GM19395 (cell line): ENCODE measurements at regions not wholly inside any gene's neighbourhood (a gene's known extent, or its start where the extent isn't known, plus 50 kb on each side); places are given as distances from the start of the nearest gene placed in this dataset.

Experiments
- ATAC-seq: cut with Tn5 transposase; IDR thresholded peaks from one replicate; pipeline ENCODE4 v1.9.1; 2021; ENCODE audit warnings: mild to moderate bottlenecking, moderate library complexity; ENCODE audit not compliant: unreplicated experiment

- ATAC-seq: no peak
Observed at GRCh38 chr6:9627916-9628315, 787.0 kb downstream of the TFAP2A start.

GRCh38 chr6:9623985-9624384 is 790.9 kb downstream of the TFAP2A start:
- ATAC-seq: no peak

GRCh38 chr6:9623228-9623832 is 791.5 kb downstream of the TFAP2A start:
- ATAC-seq: no peak

- ATAC-seq: no peak
Observed at GRCh38 chr6:9621276-9621675, 793.6 kb downstream of the TFAP2A start.

GRCh38 chr6:9620687-9621086 is 794.2 kb downstream of the TFAP2A start:
- no peak for ATAC-seq

- no peak for ATAC-seq
Observed at GRCh38 chr6:9620263-9620662, 794.6 kb downstream of the TFAP2A start.

- ATAC-seq: no peak
Observed at GRCh38 chr6:9614778-9615177, 800.1 kb downstream of the TFAP2A start.

- ATAC-seq: no peak
Observed at GRCh38 chr6:9612489-9612888, 802.4 kb downstream of the TFAP2A start.

GRCh38 chr6:9610620-9611415 is 804.1 kb downstream of the TFAP2A start:
- no peak for ATAC-seq

- ATAC-seq: no peak
Observed at GRCh38 chr6:9606435-9607134, 808.3 kb downstream of the TFAP2A start.

GRCh38 chr6:9594746-9595145 is 820.1 kb downstream of the TFAP2A start:
- no peak for ATAC-seq

GRCh38 chr6:9593554-9593953 is 821.3 kb downstream of the TFAP2A start:
- no peak for ATAC-seq

GRCh38 chr6:9583753-9584352 is 831.0 kb downstream of the TFAP2A start:
- no peak for ATAC-seq

GRCh38 chr6:9581155-9581554 is 833.7 kb downstream of the TFAP2A start:
- no peak for ATAC-seq

- no peak for ATAC-seq
Observed at GRCh38 chr6:9576521-9576920, 838.4 kb downstream of the TFAP2A start.

GRCh38 chr6:9566096-9566495 is 848.8 kb downstream of the TFAP2A start:
- no peak for ATAC-seq

GRCh38 chr6:9564021-9564420 is 850.9 kb downstream of the TFAP2A start:
- ATAC-seq: no peak

- no peak for ATAC-seq
Observed at GRCh38 chr6:9563568-9563967, 851.3 kb downstream of the TFAP2A start.

- no peak for ATAC-seq
Observed at GRCh38 chr6:9554806-9555205, 860.1 kb downstream of the TFAP2A start.

- ATAC-seq: no peak
Observed at GRCh38 chr6:9554323-9554722, 860.6 kb downstream of the TFAP2A start.

GRCh38 chr6:9553002-9553401 is 861.9 kb downstream of the TFAP2A start:
- no peak for ATAC-seq

- ATAC-seq: no peak
Observed at GRCh38 chr6:9543649-9544048, 871.2 kb downstream of the TFAP2A start.
